ENCODE measurements at regions not wholly inside any gene's neighbourhood (a gene's known extent, or its start where the extent isn't known, plus 50 kb on each side); places are given as distances from the start of the nearest gene placed in this dataset.

GRCh38 chrX:122582280-122582974, 601.7 kb upstream of the GRIA3 start:
- H3K27me3 Mint-ChIP-seq (ENCODE audit: low read depth), result no peaks in the 10 kb centered on the region
- no peak overlapping the region for H3K4me3 Mint-ChIP-seq
- no peak for TF ChIP-seq CTCF (IDR thresholded peaks at IDR 0.05; ENCODE audit: unreplicated experiment)
- no peak for DNase-seq (ENCODE audit: low spot score in 2 of 2, unreplicated experiment in 2 of 2)
- H3K4me1 Mint-ChIP-seq, result no peaks in the 10 kb centered on the region
- H3K27ac Mint-ChIP-seq, result no peak overlapping the region
- no peaks in the 10 kb centered on the region for H3K36me3 Mint-ChIP-seq
- peaks cover 46% of the 10 kb centered on the region for H3K9me3 Mint-ChIP-seq

GRCh38 chrX:122582975-122583305, 601.1 kb upstream of the GRIA3 start:
- no peak for DNase-seq (ENCODE audit: low spot score in 2 of 2, unreplicated experiment in 2 of 2)
- H3K36me3 Mint-ChIP-seq, result no peaks in the 10 kb centered on the region
- H3K27me3 Mint-ChIP-seq (ENCODE audit: low read depth), result no peaks in the 10 kb centered on the region
- no peak overlapping the region for H3K4me3 Mint-ChIP-seq
- no peak overlapping the region for H3K27ac Mint-ChIP-seq
- H3K4me1 Mint-ChIP-seq, result no peaks in the 10 kb centered on the region
- H3K9me3 Mint-ChIP-seq, result peaks cover 43% of the 10 kb centered on the region
- no peak for TF ChIP-seq CTCF (IDR thresholded peaks at IDR 0.05; ENCODE audit: unreplicated experiment)

- no peak for DNase-seq (ENCODE audit: low spot score in 2 of 2, unreplicated experiment in 2 of 2)
- Mint-ChIP-seq H3K27ac (no peak overlapping the region), H3K27me3 (ENCODE audit: low read depth) (no peaks in the 10 kb centered on the region), H3K4me3 (no peak overlapping the region), H3K36me3 (no peaks in the 10 kb centered on the region), H3K9me3 (peaks cover 47% of the 10 kb centered on the region), H3K4me1 (no peaks in the 10 kb centered on the region)
- TF ChIP-seq CTCF (IDR thresholded peaks at IDR 0.05; ENCODE audit: unreplicated experiment), result no peak
Observed at GRCh38 chrX:122583551-122583950, 600.5 kb upstream of the GRIA3 start.

- no peak for DNase-seq (ENCODE audit: low spot score in 2 of 2, unreplicated experiment in 2 of 2)
- no peaks in the 10 kb centered on the region for H3K4me1 Mint-ChIP-seq
- no peaks in the 10 kb centered on the region for H3K36me3 Mint-ChIP-seq
- no peaks in the 10 kb centered on the region for H3K27me3 Mint-ChIP-seq (ENCODE audit: low read depth)
- H3K4me3 Mint-ChIP-seq, result no peak overlapping the region
- no peak for TF ChIP-seq CTCF (IDR thresholded peaks at IDR 0.05; ENCODE audit: unreplicated experiment)
- H3K9me3 Mint-ChIP-seq, result peaks cover 43% of the 10 kb centered on the region
- no peak overlapping the region for H3K27ac Mint-ChIP-seq
Observed at GRCh38 chrX:122584981-122585380, 599.1 kb upstream of the GRIA3 start.

GRCh38 chrX:122586831-122587230, 597.2 kb upstream of the GRIA3 start:
- no peak for TF ChIP-seq CTCF (IDR thresholded peaks at IDR 0.05; ENCODE audit: unreplicated experiment)
- Mint-ChIP-seq H3K4me3 (no peak overlapping the region), H3K4me1 (peaks cover 8% of the 10 kb centered on the region), H3K27ac (no peak overlapping the region), H3K27me3 (ENCODE audit: low read depth) (no peaks in the 10 kb centered on the region), H3K9me3 (peaks cover 30% of the 10 kb centered on the region), H3K36me3 (no peaks in the 10 kb centered on the region)
- no peak for DNase-seq (ENCODE audit: low spot score in 2 of 2, unreplicated experiment in 2 of 2)

- DNase-seq (ENCODE audit: low spot score in 2 of 2, unreplicated experiment in 2 of 2), result no peak
- TF ChIP-seq CTCF (IDR thresholded peaks at IDR 0.05; ENCODE audit: unreplicated experiment), result no peak
- Mint-ChIP-seq H3K36me3 (no peaks in the 10 kb centered on the region), H3K9me3 (peaks cover 38% of the 10 kb centered on the region), H3K4me3 (no peak overlapping the region), H3K4me1 (peaks cover 9% of the 10 kb centered on the region), H3K27me3 (ENCODE audit: low read depth) (no peaks in the 10 kb centered on the region), H3K27ac (no peak overlapping the region)
Observed at GRCh38 chrX:122591546-122591945, 592.5 kb upstream of the GRIA3 start.

All from mesothelial cell of epicardium (in vitro differentiated cells).